ENCODE measurements at regions not wholly inside any gene's neighbourhood (a gene's known extent, or its start where the extent isn't known, plus 50 kb on each side); places are given as distances from the start of the nearest gene placed in this dataset.

- Histone ChIP-seq H3K27me3 (ENCODE audit: low read length) (no peaks in the 10 kb centered on the region), H3K9ac (ENCODE audit: low read length) (no peak overlapping the region), H4K20me1 (ENCODE audit: low read length) (no peaks in the 10 kb centered on the region), H3F3A (ENCODE audit: low read length, unreplicated experiment) (no peaks in the 10 kb centered on the region), H3K4me3 (ENCODE audit: low read length) (no peak overlapping the region), H3K9me3 (ENCODE audit: low read length) (peaks cover 58% of the 10 kb centered on the region), H2AFZ (ENCODE audit: low read length) (no peak overlapping the region), H3K4me1 (ENCODE audit: insufficient read depth, low read length) (no peaks in the 10 kb centered on the region), H3K4me2 (ENCODE audit: low read length) (no peak overlapping the region), H3K36me3 (ENCODE audit: low read depth, low read length) (no peaks in the 10 kb centered on the region), H3K27ac (ENCODE audit: low read length) (no peak overlapping the region), H3K9me2 (replicated peaks; ENCODE audit: low read length) (no peaks in the 10 kb centered on the region), H3K79me2 (ENCODE audit: low read length) (no peaks in the 10 kb centered on the region)
- ATAC-seq (no peak), DNase-seq (no peak)
- intact Hi-C loops (cut with micrococcal nuclease): loop anchor here (2.0 kb wide), 1 partner anchor 26 kb away; no protein-coding TSS in a partner anchor
- POLR2A ChIA-PET (ENCODE audit: unreplicated experiment): no interaction called here
- TF ChIP-seq EZH2 (IDR thresholded peaks at IDR 0.05; ENCODE audit: low read length, unreplicated experiment) (no peak), CTCF (conservative IDR thresholded peaks at IDR 0.05; ENCODE audit: low read depth, low read length) (no peak), EZH2phosphoT487 (IDR thresholded peaks at IDR 0.05; ENCODE audit: borderline replicate concordance, low read length) (no peak)
- CTCF ChIA-PET: no interaction called here
- no TSS peak for BruUV-seq (replicated peaks)
Observed at GRCh38 chr11:133593036-133593435, 60.7 kb upstream of the OPCML start.

GRCh38 chr11:133586903-133587517 is 54.7 kb upstream of the OPCML start:
- intact Hi-C loops (cut with micrococcal nuclease): no loop called here
- H3K4me3 ChIP-seq (ENCODE audit: low read length): no peak overlapping the region
- no TSS peak for BruUV-seq (replicated peaks)

More at GRCh38 chr11:133586903-133587517, 54.7 kb upstream of the OPCML start:
- no peak for ATAC-seq
- H3K9me2 ChIP-seq (replicated peaks; ENCODE audit: low read length): no peaks in the 10 kb centered on the region
- ChIA-PET CTCF (no interaction called here), POLR2A (ENCODE audit: unreplicated experiment) (no interaction called here)
- no peak overlapping the region for H3K27ac ChIP-seq (ENCODE audit: low read length)
- H3K36me3 ChIP-seq (ENCODE audit: low read depth, low read length): no peaks in the 10 kb centered on the region
- no peaks in the 10 kb centered on the region for H3K27me3 ChIP-seq (ENCODE audit: low read length)
- TF ChIP-seq EZH2phosphoT487 (IDR thresholded peaks at IDR 0.05; ENCODE audit: borderline replicate concordance, low read length) (no peak), EZH2 (IDR thresholded peaks at IDR 0.05; ENCODE audit: low read length, unreplicated experiment) (no peak), CTCF (conservative IDR thresholded peaks at IDR 0.05; ENCODE audit: low read depth, low read length) (no peak)
- no peak overlapping the region for H3K4me2 ChIP-seq (ENCODE audit: low read length)
- H2AFZ ChIP-seq (ENCODE audit: low read length): no peak overlapping the region
- DNase-seq: no peak
- H3K9me3 ChIP-seq (ENCODE audit: low read length): peaks cover 55% of the 10 kb centered on the region
- H3K4me1 ChIP-seq (ENCODE audit: insufficient read depth, low read length): no peaks in the 10 kb centered on the region
- H3F3A ChIP-seq (ENCODE audit: low read length, unreplicated experiment): no peaks in the 10 kb centered on the region
- H3K79me2 ChIP-seq (ENCODE audit: low read length): no peaks in the 10 kb centered on the region
- H3K9ac ChIP-seq (ENCODE audit: low read length): no peak overlapping the region
- no peaks in the 10 kb centered on the region for H4K20me1 ChIP-seq (ENCODE audit: low read length)
